NCI-H187 (cell line): ENCODE measurements at regions not wholly inside any gene's neighbourhood (a gene's known extent, or its start where the extent isn't known, plus 50 kb on each side); places are given as distances from the start of the nearest gene placed in this dataset.

Source experiments
- DNase-seq, 2 experiments: peaks; one replicate each; lab custom pipeline; 2025; lab: John Stamatoyannopoulos, UW

DNA sequence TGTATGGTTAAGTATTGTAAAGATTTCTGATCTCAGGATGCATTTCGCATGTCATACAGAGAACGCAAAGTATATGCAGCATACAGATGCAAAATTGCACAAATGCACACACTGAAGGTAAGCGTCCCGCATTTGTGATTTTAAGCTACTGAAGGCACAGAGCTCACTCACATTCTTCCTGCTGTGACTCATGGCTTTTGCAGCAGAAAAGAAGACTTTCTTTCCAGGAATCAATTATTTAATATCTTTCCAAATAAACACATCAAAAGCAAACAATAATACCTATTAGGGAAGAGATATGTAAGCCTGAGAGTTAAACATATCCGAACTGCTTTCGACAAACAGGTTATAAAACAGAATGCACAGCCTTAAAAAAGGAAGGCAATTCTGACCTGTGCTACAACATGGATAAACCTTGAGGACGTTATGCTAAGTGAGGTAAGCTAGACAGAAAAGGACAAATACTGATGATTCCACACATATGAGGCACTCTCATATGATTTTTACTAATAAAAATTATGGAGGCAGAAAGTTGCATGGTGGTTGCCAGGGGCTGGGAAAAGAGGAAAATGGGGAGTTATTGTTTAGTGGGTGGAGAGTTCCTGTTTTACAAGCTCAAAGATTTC is 109.0 kb downstream of the TFAP2A start:
- no peak for DNase-seq

- no peak for DNase-seq
Measured at GRCh38 chr6:10303608-10304506, 111.0 kb downstream of the TFAP2A start.

DNA sequence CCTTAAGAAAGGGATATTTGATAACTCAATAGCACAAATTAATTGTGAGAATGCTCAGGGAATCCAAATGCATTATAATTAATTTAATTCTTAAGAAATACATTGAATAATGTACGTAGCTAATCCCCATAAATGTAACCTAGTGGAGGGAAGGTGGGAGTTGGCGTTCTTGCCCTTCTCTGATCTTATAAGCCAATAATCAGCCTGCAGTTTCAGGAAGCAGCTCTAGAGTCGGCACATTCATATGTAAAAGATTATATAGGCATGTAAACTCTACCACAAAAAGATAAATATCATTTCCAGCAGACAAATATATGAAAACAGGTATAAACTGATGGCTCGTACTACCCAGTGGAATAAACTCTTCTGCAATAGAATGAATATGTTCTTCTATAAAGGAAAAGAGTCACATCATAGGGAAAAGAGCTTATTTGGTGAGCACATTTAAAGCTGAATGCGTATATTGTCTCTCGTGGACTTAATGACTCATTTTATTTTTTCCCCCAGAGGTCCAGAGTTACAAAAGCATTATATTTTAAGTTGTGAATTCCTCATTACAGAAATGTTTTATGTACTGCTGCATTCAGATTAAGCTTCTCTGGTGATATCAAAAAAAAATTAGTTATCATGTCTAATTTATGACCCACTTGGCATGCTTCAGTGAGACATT is 112.2 kb downstream of the TFAP2A start:
- DNase-seq: no peak

DNA sequence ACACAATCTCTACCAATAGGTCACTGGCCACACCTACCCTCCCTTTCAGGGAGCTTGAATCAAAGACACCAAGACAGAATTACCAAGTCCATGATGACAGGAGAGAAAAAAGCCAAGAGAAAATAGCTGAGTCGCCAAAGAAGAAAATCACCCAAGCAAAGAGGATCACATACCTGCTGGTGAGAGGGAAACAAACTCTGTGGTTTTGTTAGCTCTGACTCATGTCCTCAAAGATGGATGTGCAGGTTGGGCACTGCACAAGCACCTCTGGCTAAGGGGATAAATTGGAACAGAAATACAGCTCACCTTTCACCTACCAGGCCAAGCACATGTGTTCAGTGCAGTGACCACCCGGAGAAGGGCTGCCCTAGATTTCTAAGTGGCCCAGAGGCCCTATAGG is 114.8 kb downstream of the TFAP2A start:
- no peak for DNase-seq

- DNase-seq: no peak
Measured at GRCh38 chr6:10297832-10298231, 117.0 kb downstream of the TFAP2A start.

DNA sequence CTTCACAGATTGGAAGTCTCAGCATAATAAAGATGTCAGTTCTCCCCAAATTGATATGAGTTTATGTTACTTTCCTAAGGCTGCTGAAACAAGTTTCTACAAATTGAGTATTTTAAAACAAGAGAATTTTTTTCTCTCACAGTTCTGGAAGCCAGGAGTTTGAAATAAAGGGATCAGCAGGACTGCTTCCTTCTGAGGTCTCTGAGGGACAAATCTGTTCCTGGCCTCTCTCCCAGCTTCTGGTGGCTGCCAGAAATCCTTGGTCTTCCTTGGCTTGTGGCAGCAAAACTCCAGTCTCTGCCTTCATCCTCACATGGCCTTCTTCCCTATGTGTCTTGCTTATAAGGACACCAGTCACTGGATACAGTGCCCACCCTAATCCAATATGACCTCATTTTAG is 136.1 kb downstream of the TFAP2A start:
- DNase-seq: no peak

GRCh38 chr6:10276660-10277287 is 138.1 kb downstream of the TFAP2A start:
- no peak for DNase-seq

- no peak for DNase-seq
Measured at GRCh38 chr6:10276106-10276505, 138.8 kb downstream of the TFAP2A start.

- DNase-seq: no peak
Measured at GRCh38 chr6:10272591-10272990, 142.3 kb downstream of the TFAP2A start.

DNA sequence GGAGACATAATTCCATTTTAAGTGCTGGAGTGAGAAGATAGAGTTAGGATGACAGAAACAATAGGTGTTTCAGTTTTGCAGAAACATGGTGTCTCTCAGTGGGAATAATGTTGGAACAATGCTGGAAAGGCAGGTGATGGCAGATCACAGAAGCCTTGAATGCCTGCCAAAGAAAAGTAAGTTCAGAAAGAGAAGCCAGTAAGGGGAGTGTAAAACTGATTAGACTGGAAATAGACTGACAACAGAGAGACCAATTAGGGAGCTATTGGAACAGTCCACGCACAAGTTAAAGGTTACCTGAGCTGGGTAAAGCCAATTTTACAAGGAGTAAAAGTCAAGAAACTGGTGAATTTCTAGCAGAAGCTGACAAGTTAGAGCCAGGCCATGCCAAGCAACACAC is 142.9 kb downstream of the TFAP2A start:
- no peak for DNase-seq

DNA sequence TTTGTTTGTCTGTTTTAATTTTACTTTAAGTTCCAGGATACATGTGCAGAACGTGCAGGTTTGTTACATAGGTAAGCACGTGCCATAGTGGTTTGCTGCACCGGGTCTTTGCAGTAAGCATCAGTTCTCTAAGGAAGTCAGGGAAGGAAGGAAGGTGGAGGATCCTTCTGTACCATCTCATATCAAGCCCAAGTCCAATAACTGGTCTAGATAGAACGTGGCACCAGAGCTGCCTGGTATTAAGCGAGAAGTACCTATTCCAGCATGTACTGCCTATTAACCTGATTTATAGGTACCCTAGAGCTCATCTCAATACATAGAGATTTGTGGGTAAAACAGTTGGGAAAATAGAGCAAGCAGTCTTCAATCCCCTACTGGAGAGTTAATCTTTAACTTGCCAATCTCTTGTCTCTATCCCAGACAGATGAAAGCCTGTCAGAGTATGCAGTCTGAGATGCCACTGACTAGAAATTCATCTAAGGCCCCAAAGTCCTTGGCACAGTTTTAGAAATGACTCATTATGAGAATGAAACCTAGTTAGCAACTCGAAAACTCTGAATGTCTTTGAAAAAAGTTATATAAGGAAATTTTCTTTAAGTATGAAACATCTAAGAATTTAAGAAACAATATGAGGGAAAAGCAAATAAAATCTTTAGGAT is 144.9 kb downstream of the TFAP2A start:
- no peak for DNase-seq

- DNase-seq: no peak
Measured at GRCh38 chr6:10268611-10269310, 146.1 kb downstream of the TFAP2A start.

GRCh38 chr6:10268111-10268510 is 146.8 kb downstream of the TFAP2A start:
- DNase-seq: no peak

GRCh38 chr6:10266462-10266861 is 148.4 kb downstream of the TFAP2A start:
- DNase-seq: no peak

GRCh38 chr6:10266061-10266460 is 148.8 kb downstream of the TFAP2A start:
- no peak for DNase-seq

DNA sequence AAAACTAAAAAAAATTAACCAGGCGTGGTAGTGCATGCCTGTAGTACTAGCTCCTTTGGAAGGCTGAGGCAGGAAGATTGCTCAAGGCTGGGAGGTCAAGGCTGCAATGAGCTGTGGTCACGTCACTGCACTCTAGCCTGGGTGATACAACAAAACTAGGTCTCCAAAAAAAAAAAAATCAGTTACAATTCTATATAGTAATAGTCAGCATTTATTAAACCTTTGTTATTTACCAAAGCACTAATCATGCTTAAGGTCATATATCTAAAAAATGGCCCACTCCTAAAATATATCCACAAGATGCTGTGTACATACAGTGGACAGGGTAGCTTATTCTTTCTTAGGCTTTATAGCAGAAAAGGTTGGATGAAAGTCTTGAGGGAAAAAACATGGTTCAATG is 152.4 kb downstream of the TFAP2A start:
- DNase-seq: no peak

DNA sequence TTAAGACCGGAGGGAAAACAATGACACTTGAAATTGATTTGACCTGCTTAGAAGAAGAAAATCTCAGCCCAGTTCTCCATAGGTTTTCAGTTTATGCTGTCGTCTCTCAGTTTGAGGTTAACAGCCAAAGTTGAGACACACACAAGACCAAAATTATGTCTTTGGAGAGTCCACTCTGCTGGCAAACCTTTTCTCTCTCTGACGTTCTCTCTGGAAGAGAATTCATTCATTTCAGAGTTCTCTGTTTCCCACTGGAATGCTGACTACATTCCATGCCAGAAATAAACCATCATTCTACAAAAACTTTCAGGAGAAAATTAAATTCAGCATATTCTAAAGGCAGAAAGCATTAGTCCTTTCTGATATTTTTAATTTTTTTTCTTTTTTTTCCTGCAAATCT is 155.2 kb downstream of the TFAP2A start:
- DNase-seq: no peak

DNA sequence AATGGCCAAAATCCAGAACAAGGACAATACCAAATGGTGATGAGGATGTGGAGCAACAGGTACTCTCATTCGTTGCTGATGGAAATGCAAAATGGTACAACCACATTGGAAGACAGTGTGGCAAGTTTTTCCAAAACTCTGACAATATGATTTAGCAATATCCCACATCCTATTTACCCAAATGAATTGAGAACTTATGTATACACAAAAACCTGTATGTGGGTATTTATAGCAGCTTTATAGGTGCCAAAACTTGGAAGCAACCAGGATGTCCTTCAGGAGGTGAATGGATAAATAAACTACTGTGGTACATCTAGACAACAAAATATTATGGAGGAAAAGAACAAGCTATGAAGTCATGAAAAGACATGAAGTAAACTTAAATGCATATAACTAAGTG is 156.5 kb downstream of the TFAP2A start:
- DNase-seq: no peak

DNA sequence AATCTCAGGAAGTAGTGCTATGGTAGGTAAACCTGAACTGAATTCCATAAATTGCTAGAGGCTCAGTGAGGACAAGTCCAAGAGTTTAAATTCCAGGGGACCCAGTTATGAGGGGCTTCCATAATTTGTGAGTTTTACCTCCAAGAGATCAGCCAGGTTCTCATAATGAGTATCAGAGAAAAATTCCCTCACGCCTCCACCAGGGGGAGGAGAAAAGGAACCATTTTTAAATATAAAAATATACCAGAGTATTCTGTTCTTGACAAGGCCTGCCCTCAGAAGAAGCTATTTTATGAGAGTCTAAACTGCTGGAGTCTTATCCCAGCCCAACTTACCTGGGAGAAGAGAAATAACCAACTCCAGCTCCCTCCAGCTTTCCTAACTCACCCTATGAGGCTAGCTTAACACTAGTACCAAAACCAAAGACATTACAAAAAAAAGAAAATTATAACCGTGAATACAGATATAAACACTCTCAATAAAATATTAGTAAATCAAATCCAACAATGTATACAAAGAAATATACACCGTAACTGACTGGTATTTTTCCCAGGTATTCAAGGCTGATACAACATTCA is 158.7 kb downstream of the TFAP2A start:
- DNase-seq: no peak

- no peak for DNase-seq
Measured at GRCh38 chr6:10250655-10251220, 164.1 kb downstream of the TFAP2A start.

DNA sequence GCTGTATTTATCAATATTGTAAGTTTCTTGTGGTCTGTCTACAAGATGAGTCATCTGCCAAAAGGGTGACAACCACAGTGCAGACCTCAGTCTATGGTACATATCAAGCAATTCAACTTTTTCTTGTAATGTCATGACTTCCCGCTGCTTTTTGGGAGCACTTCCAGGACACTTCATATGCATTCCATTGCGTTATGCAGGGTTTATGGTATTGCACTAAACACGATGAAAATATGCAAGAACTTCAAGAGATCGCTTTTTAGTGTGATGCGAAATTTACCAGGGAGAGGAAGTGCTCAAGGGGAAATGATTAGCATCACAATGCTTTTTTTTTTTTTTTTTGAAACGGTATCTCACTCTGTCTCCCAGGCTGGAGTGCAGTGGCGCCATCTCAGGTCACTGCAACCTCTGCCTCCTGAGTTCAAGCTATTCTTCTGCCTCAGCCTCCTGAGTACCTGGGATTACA is 166.5 kb downstream of the TFAP2A start:
- no peak for DNase-seq
